ENCODE measurements at regions not wholly inside any gene's neighbourhood (a gene's known extent, or its start where the extent isn't known, plus 50 kb on each side); places are given as distances from the start of the nearest gene placed in this dataset.

DNA sequence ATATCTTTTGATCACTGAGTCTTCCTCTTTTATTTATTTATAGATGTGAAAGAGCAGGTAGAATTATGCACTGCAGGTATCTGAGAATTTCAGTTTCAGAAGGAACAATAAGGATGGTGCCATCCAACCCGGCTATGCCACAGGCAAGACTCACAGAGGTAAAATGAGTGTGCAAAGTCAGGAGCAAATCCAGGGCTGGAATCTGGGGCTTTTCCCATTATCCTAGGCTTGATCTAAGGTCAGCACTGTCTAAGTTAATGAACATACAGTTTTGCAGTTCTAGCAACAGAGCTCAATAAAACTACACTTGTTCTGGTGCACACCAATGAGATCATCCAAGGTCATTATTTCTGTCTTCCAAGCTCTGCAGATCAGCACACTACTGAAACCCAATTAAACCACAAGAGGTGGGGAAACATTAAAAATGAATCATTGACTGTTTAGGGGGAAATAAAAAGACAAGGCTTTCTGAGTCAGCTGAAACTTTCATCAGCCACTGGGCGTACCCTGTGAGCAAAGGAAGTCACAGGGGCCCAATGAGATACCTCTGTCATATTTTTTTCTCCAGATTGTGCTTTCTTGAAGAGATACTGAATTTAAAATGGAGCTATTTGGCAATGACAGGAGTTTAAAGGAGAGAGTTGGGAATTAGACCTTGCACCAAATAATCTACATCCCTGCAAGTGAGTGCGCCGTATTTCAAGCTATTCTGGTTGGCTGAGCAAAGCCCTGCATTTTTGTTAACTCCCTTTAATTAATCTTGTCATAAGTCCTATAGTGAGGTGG is 662.2 kb upstream of the ZNF608 start:
- H3K9me3 ChIP-seq: no peaks in the 10 kb centered on the region; the same call in 1 of the 2 replicates
- H3K27me3 ChIP-seq: no peaks in the 10 kb centered on the region
- H3K36me3 ChIP-seq: no peaks in the 10 kb centered on the region
- H3K4me1 ChIP-seq: peaks cover 21% of the 10 kb centered on the region
- TF ChIP-seq, protein P1, sequence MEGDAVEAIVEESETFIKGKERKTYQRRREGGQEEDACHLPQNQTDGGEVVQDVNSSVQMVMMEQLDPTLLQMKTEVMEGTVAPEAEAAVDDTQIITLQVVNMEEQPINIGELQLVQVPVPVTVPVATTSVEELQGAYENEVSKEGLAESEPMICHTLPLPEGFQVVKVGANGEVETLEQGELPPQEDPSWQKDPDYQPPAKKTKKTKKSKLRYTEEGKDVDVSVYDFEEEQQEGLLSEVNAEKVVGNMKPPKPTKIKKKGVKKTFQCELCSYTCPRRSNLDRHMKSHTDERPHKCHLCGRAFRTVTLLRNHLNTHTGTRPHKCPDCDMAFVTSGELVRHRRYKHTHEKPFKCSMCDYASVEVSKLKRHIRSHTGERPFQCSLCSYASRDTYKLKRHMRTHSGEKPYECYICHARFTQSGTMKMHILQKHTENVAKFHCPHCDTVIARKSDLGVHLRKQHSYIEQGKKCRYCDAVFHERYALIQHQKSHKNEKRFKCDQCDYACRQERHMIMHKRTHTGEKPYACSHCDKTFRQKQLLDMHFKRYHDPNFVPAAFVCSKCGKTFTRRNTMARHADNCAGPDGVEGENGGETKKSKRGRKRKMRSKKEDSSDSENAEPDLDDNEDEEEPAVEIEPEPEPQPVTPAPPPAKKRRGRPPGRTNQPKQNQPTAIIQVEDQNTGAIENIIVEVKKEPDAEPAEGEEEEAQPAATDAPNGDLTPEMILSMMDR (IDR thresholded peaks at IDR 0.05; ENCODE audit: low read depth, low read length): no peak
- H3K4me3 ChIP-seq (ENCODE audit: low read depth, low read length): peak overlapping the region; percentile 45
- peak; percentile 59 for DNase-seq

DNA sequence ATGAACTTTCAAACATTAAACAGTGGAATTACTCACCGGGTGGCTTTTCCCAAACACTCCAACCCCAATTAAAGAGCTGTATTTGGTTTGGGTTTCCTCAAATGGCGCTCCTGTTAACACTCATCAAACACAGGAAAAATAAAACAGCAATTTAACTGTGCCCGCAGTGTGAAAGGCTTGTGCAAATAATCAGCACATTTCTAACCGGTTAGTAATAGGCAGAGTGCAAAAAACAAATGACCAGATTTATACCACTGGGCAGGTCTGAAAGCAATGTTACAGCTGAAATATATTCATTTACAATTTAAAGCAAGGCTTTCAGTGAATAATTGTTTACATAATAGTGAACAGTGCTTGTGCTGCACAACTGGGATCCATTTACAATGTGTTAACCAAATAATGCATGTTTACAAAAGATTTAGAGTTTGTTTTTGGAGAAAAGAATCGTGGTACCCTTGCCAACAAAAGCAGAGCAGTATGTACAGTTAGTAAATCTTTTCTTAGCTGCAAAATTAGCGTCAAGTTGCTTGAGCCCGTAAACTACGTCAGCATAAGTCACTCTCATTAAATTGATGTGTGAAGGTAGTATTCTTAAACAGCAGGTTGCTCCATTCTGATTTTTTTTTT is 662.9 kb upstream of the ZNF608 start:
- TF ChIP-seq, protein P1 (IDR thresholded peaks at IDR 0.05; ENCODE audit: low read depth, low read length): no peak
- Histone ChIP-seq H3K4me1 (peaks cover 27% of the 10 kb centered on the region), H3K4me3 (ENCODE audit: low read depth, low read length) (peak overlapping the region; percentile 45), H3K36me3 (no peaks in the 10 kb centered on the region), H3K27me3 (no peaks in the 10 kb centered on the region), H3K9me3 (no peaks in the 10 kb centered on the region)
- DNase-seq: no peak

- no peaks in the 10 kb centered on the region for H3K9me3 ChIP-seq
- H3K4me3 ChIP-seq (ENCODE audit: low read depth, low read length): peak overlapping the region; percentile 45
- H3K27me3 ChIP-seq: no peaks in the 10 kb centered on the region
- H3K36me3 ChIP-seq: no peaks in the 10 kb centered on the region
- peak; percentile 77 for DNase-seq
- TF ChIP-seq, protein P1 (IDR thresholded peaks at IDR 0.05; ENCODE audit: low read depth, low read length): no peak
- H3K4me1 ChIP-seq: peaks cover 31% of the 10 kb centered on the region
Observed at GRCh38 chr5:125409861-125410536, 663.6 kb upstream of the ZNF608 start.

- TF ChIP-seq, protein P1 (IDR thresholded peaks at IDR 0.05; ENCODE audit: low read depth, low read length): no peak
- Histone ChIP-seq H3K4me1 (peaks cover 34% of the 10 kb centered on the region), H3K9me3 (no peaks in the 10 kb centered on the region), H3K27me3 (no peaks in the 10 kb centered on the region), H3K36me3 (no peaks in the 10 kb centered on the region), H3K4me3 (ENCODE audit: low read depth, low read length) (peak overlapping the region; percentile 45)
- peak; percentile 54 for DNase-seq
Observed at GRCh38 chr5:125410537-125411070, 664.2 kb upstream of the ZNF608 start.

DNA sequence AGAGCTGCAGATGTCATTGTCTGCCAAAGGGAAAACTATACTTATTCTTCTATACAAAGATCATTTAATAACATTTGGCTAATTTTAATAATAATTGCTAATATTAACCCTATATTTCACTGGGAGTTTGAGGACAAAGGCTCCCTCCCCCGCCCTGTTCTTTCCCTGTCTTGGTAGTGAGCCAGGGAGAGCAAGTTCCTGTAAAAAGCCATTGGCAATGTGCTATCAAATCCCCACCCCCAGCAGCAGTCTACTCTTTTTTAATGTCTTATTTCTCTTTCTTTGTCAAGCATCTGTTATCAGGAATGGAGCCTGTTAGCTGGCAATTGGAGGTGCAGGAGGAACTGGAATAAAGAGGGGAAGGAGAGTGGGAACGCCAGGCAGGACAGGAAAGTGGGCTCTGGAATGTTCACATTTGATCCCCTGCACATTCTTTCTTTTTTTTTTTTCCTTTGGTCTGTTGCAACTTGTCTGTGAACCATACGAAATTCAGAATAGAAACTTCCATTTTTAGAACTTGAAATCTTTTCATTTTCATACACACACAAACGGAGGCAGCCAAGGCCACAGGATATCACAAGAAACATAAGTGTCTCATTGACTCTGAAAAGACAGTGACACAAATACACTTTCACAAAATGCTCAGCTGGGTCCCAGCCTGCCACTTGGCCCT is 664.8 kb upstream of the ZNF608 start:
- Histone ChIP-seq H3K4me3 (ENCODE audit: low read depth, low read length) (peak overlapping the region; percentile 4), H3K36me3 (no peaks in the 10 kb centered on the region), H3K27me3 (no peaks in the 10 kb centered on the region), H3K9me3 (no peaks in the 10 kb centered on the region), H3K4me1 (peaks cover 39% of the 10 kb centered on the region)
- peak; percentile 79 for DNase-seq
- TF ChIP-seq, protein P1 (IDR thresholded peaks at IDR 0.05; ENCODE audit: low read depth, low read length): no peak
